NCI-H1694 treated with DMSO at 0.1 percent for 48 hours (cell line): ENCODE measurements at regions not wholly inside any gene's neighbourhood (a gene's known extent, or its start where the extent isn't known, plus 50 kb on each side); places are given as distances from the start of the nearest gene placed in this dataset.
"Not testable (repeated sequence)": the region's sequence is repeated elsewhere in the genome, so short reads cannot be mapped to it uniquely, and the experiment has no call there.

Experiments
- DNase-seq: peaks from one replicate; lab custom pipeline; 2025; lab: John Stamatoyannopoulos, UW

GRCh38 chr20:53743607-53744260 lies 150.1 kb upstream of the ZNF217 start:
- DNase-seq = no peak

DNA sequence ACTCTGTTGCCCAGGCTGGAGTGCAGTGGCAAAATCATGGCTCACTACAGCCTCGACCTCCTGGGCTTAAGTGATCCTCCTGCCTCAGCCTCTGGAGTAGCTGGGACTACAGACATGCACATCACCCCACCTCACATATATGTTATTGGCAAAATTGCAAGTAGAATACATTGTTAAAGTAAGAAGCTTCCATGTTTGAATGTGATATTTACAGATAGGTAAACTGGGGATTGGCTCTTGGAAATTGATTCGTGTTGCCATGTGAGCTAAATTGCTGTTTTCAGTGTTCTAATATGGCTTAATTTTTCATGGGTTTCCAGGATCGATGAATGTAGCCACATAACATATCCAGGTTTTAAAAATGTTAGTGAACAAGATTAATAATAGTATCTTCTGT lies 149.0 kb upstream of the ZNF217 start:
- no peak for DNase-seq

DNA sequence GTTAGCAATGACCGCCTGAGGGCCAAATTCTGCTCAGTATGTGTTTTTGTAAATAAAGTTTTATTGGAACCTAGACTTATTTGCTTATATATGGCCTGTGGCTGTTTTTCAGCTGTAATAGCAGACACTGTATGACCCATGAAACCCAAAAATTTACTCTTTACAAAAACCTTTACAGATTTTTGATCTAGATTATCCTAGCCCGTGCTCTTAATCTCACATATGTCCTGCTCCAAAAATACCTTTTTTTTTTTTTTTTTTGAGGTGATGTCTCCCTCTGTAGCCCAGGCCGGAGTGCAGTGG lies 148.0 kb upstream of the ZNF217 start:
- DNase-seq = no peak

- DNase-seq = peak; percentile 43
Measured at GRCh38 chr20:53739799-53740785, 146.5 kb upstream of the ZNF217 start.

GRCh38 chr20:53738945-53739798 lies 145.5 kb upstream of the ZNF217 start:
- peak; percentile 43 for DNase-seq

- DNase-seq = peak; percentile 89
Measured at GRCh38 chr20:53738039-53738944, 144.7 kb upstream of the ZNF217 start.

DNA sequence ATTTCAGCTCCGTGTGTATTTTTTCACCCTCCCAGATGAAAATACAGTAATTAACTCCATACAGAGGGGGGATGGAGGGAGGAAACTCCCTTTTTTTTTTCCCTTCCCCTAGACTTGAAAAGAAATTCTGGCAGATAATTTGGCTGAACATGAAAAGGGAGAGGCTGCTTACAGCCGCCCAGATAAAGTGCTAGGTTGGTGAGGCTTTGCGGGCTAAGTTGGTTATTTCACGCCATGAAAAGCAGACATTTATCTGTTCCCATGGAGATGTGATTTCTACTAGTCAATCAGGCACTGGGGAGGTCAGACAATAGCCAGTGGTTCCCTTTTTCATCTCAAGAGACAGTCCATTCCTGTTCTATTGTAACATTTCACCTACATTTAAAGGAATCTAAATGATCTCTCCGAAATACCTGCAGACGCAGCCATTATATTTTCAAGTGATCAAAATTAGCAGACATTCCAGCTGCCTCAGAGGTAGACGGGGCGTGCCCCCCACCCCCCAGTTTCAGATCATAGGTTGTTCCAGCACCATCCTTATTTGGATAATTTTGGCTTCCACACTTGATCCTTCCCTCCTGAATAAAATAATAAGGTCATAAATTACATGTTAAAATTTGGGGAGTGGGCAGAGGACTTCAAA lies 143.9 kb upstream of the ZNF217 start:
- DNase-seq = peak; percentile 54

GRCh38 chr20:53736757-53737395 lies 143.2 kb upstream of the ZNF217 start:
- peak; percentile 73 for DNase-seq

DNA sequence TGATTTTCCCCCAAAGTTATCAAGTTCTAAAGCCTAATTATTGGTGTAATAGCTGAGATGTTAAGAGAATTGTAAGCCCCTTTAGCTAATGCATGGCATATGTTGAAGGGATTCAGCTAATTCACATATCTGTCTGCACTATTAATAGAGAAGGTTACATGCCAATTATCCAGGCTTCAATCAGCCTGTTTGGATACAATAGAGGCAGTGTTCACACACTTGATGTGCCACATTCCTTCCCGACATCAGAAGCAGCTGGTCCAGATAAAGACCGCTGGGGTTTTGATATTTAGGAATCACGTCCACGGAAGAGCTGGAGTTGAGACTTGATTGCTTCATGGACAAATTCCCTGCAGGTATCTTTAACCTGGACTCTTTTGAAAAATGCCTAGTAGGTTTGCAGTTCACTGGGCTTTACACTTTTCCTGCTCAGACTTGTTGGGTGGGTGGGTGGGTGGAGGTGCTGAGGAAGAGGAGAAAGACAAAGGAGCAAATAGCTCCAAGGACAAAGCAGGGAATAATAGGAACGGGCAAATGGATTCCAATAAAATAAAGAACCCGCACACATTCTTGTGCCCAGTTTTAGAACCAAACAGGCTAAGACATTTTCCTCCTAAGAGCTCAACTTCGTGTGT lies 142.6 kb upstream of the ZNF217 start:
- peak; percentile 69 for DNase-seq

- peak; percentile 42 for DNase-seq
Measured at GRCh38 chr20:53735536-53736050, 142.0 kb upstream of the ZNF217 start.

GRCh38 chr20:53734006-53734688 lies 140.5 kb upstream of the ZNF217 start:
- DNase-seq = no peak

GRCh38 chr20:53731595-53731994 lies 138.0 kb upstream of the ZNF217 start:
- no peak for DNase-seq

GRCh38 chr20:53728359-53728758 lies 134.7 kb upstream of the ZNF217 start:
- no peak for DNase-seq

GRCh38 chr20:53727239-53727638 lies 133.6 kb upstream of the ZNF217 start:
- not testable (repeated sequence) for DNase-seq

- no peak for DNase-seq
Measured at GRCh38 chr20:53725575-53725970, 131.9 kb upstream of the ZNF217 start.

GRCh38 chr20:53723621-53724020 lies 130.0 kb upstream of the ZNF217 start:
- no peak for DNase-seq

DNA sequence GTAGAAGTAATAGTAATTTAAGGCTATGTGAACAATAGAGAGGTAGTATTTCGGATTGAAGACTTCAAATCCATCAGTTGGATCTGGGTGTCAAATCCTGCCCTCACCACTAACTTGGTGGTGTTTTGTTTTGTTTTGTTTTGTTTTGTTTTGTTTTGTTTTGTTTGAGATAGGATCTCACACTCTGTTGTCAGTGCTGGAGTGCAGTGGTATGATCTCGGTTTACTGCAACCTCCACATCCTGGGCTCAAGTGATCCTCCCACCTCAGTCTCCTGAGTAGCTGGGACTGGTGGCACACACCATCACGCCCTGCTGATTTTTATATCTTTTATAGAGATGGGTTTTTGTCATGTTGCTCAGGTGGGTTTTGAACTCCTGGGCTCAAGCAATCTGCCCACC lies 129.4 kb upstream of the ZNF217 start:
- no peak for DNase-seq

GRCh38 chr20:53722515-53723036 lies 128.9 kb upstream of the ZNF217 start:
- DNase-seq = no peak
